HG03439 (cell line): ENCODE measurements at regions not wholly inside any gene's neighbourhood (a gene's known extent, or its start where the extent isn't known, plus 50 kb on each side); places are given as distances from the start of the nearest gene placed in this dataset.

Source experiments
- ATAC-seq: cut with Tn5 transposase; IDR thresholded peaks from one replicate; pipeline ENCODE4 v1.9.1; 2021; ENCODE audit warnings: mild to moderate bottlenecking, moderate library complexity; ENCODE audit not compliant: unreplicated experiment

DNA sequence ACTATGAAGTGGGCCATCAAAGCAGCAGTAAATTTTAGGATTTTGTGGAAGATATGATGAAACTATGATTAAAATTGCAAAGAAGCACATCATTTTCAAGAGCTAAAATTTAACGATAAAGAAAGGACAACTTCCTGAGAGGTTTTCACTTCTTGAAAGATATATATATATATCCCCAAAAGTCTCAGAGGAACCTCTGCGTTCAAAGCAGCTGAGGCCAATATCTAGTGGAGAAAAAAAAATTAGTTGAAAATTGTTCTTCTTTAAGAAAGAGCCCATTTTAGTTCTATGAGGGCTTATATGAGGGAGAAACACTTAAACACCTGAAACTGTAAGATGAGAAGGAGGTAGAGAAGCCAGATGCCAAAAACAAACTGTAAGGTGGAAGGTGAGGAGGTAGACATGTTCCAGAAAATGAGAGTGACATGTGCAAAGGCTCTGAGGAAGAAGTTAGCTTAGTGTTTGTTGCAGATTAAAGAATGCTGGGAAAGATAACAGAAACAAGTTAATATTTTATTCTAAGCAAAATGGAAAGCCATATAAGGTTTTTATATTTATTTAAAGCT lies 72.9 kb upstream of the VRK2 start:
- no peak for ATAC-seq

DNA sequence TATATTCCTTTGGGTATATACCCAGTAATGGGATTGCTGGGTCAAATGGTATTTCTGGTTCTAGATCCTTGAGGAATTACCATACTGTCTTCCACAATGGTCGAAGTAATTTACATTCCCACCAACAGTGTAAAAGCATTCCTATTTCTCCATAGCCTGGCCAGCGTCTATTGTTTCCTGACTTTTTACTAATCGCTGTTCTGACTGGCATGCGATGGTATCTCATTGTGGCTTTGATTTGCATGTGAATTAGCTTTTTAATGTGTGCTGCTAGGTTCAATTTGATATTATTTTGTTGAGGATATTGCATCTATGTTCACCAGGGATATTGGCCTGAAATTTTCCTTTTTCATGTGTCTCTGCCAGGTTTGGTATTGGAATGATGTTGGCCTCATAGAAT lies 67.4 kb upstream of the VRK2 start:
- no peak for ATAC-seq

GRCh38 chr2:57981083-57981768 lies 65.4 kb upstream of the VRK2 start:
- ATAC-seq, result no peak

- no peak for ATAC-seq
These were observed 58.6 kb upstream of the VRK2 start for GRCh38 chr2:57987835-57988573.

- no peak for ATAC-seq
These were observed 56.4 kb upstream of the VRK2 start for GRCh38 chr2:57990118-57990725.
